HG03558 (cell line): ENCODE measurements at regions not wholly inside any gene's neighbourhood (a gene's known extent, or its start where the extent isn't known, plus 50 kb on each side); places are given as distances from the start of the nearest gene placed in this dataset.
"Not testable (repeated sequence)": the region's sequence is repeated elsewhere in the genome, so short reads cannot be mapped to it uniquely, and the experiment has no call there.

Experiments used
- ATAC-seq: cut with Tn5 transposase; IDR thresholded peaks from one replicate; pipeline ENCODE4 v1.9.1; 2021; ENCODE audit warnings: moderate number of reproducible peaks; ENCODE audit not compliant: unreplicated experiment; ENCODE audit errors: extremely low read depth

GRCh38 chr1:105243411-105243810 is 1493.7 kb downstream of the AMY1C start:
- no peak for ATAC-seq

GRCh38 chr1:105243969-105244368 is 1494.3 kb downstream of the AMY1C start:
- ATAC-seq, result no peak

GRCh38 chr1:105254906-105255305 is 1505.2 kb downstream of the AMY1C start:
- ATAC-seq, result no peak

- no peak for ATAC-seq
Observed at GRCh38 chr1:105260001-105260400, 1510.3 kb downstream of the AMY1C start.

- no peak for ATAC-seq
Observed at GRCh38 chr1:105270966-105271365, 1521.3 kb downstream of the AMY1C start.

- not testable (repeated sequence) for ATAC-seq
Observed at GRCh38 chr1:105272376-105272775, 1522.7 kb downstream of the AMY1C start.

- ATAC-seq, result no peak
Observed at GRCh38 chr1:105294838-105295237, 1545.1 kb downstream of the AMY1C start.

GRCh38 chr1:105310063-105310462 is 1560.4 kb downstream of the AMY1C start:
- no peak for ATAC-seq

GRCh38 chr1:105317976-105318375 is 1568.3 kb downstream of the AMY1C start:
- ATAC-seq, result no peak

- no peak for ATAC-seq
Observed at GRCh38 chr1:105326886-105327285, 1577.2 kb downstream of the AMY1C start.

GRCh38 chr1:105337420-105337819 is 1587.7 kb downstream of the AMY1C start:
- no peak for ATAC-seq

- no peak for ATAC-seq
Observed at GRCh38 chr1:105343317-105343716, 1593.6 kb downstream of the AMY1C start.

- ATAC-seq, result no peak
Observed at GRCh38 chr1:105359457-105359856, 1609.8 kb downstream of the AMY1C start.

- no peak for ATAC-seq
Observed at GRCh38 chr1:105362438-105362837, 1612.7 kb downstream of the AMY1C start.

GRCh38 chr1:105368446-105368845 is 1618.7 kb downstream of the AMY1C start:
- ATAC-seq, result no peak

GRCh38 chr1:105373681-105374080 is 1624.0 kb downstream of the AMY1C start:
- no peak for ATAC-seq

GRCh38 chr1:105386489-105386888 is 1636.8 kb downstream of the AMY1C start:
- ATAC-seq, result no peak

GRCh38 chr1:105396001-105396400 is 1646.3 kb downstream of the AMY1C start:
- no peak for ATAC-seq

- no peak for ATAC-seq
Observed at GRCh38 chr1:105398909-105399308, 1649.2 kb downstream of the AMY1C start.

- no peak for ATAC-seq
Observed at GRCh38 chr1:105399716-105400115, 1650.0 kb downstream of the AMY1C start.

GRCh38 chr1:105416261-105416660 is 1640.2 kb upstream of the PRMT6 start:
- no peak for ATAC-seq

GRCh38 chr1:105419030-105419429 is 1637.4 kb upstream of the PRMT6 start:
- no peak for ATAC-seq

GRCh38 chr1:105427543-105427942 is 1628.9 kb upstream of the PRMT6 start:
- no peak for ATAC-seq
